GM12872 (cell line): ENCODE measurements at regions not wholly inside any gene's neighbourhood (a gene's known extent, or its start where the extent isn't known, plus 50 kb on each side); places are given as distances from the start of the nearest gene placed in this dataset.

Experiments
- CTCF ChIP-seq: IDR thresholded peaks from 3 replicates; pipeline ENCODE4 v1.5.1; 2011; ENCODE audit warnings: low read depth, mild to moderate bottlenecking, low read length, moderate library complexity; ENCODE audit not compliant: insufficient read depth

DNA sequence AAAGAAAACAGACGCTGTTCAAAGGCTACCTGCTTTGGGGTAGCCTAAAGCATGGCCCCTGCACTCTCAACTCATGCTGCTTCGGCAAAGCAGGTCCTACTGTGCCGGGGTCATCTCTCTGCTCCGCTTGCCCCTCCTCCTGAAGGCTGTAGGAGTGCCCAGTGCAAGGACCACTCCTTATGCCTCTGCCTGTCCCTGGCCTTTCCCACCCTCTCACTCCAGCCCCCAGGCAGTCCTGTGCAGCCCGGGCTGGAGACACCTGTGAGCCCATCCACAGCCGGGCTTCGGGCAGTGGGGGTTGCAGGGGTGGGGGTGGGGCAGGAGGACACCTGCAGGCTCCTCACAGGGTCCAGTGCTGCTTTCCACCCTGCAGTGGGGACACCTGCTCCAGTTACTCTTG, 69.1 kb downstream of the ACKR3 start:
- TF ChIP-seq CTCF, result no peak

- TF ChIP-seq CTCF, result no peak
Measured at GRCh38 chr2:236639461-236640235, 70.0 kb downstream of the ACKR3 start.

- no peak for TF ChIP-seq CTCF
Measured at GRCh38 chr2:236641051-236641726, 71.6 kb downstream of the ACKR3 start.

- TF ChIP-seq CTCF, result no peak
Measured at GRCh38 chr2:236642125-236642524, 72.5 kb downstream of the ACKR3 start.

- no peak for TF ChIP-seq CTCF
Measured at GRCh38 chr2:236642584-236643291, 73.1 kb downstream of the ACKR3 start.

- TF ChIP-seq CTCF, result no peak
Measured at GRCh38 chr2:236643480-236643879, 73.9 kb downstream of the ACKR3 start.

DNA sequence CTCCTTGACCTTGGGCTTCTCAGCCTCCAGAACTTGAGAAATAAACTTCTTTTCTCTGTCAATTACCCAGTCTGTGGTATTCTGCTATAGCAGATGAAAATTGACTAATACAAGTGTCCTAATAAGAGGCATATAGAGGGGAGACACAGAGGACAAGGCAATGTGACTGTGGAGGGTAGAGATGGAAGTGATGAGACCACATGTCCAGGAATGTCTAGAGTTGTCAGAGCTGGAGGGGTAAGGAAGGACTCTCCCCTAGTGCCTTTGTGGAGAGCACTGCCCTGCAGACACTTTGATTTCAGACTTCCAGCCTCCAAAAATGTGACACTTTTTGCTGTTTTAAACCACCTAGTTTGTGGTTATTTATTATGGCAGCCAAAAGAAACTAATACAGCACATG, 74.4 kb downstream of the ACKR3 start:
- no peak for TF ChIP-seq CTCF
